NB4 (cell line): ENCODE measurements at regions not wholly inside any gene's neighbourhood (a gene's known extent, or its start where the extent isn't known, plus 50 kb on each side); places are given as distances from the start of the nearest gene placed in this dataset.

Source experiments
- POLR2A ChIP-seq: IDR thresholded peaks from 2 replicates; pipeline ENCODE4 v1.6.1; 2011; ENCODE audit warnings: mild to moderate bottlenecking; ENCODE audit not compliant: insufficient read length; ENCODE audit errors: extremely low read depth
- TF ChIP-seq, protein P1 (sequence below): IDR thresholded peaks from one replicate; pipeline ENCODE4 v1.5.1; 2012; ENCODE audit warnings: low read depth, low read length

DNA sequence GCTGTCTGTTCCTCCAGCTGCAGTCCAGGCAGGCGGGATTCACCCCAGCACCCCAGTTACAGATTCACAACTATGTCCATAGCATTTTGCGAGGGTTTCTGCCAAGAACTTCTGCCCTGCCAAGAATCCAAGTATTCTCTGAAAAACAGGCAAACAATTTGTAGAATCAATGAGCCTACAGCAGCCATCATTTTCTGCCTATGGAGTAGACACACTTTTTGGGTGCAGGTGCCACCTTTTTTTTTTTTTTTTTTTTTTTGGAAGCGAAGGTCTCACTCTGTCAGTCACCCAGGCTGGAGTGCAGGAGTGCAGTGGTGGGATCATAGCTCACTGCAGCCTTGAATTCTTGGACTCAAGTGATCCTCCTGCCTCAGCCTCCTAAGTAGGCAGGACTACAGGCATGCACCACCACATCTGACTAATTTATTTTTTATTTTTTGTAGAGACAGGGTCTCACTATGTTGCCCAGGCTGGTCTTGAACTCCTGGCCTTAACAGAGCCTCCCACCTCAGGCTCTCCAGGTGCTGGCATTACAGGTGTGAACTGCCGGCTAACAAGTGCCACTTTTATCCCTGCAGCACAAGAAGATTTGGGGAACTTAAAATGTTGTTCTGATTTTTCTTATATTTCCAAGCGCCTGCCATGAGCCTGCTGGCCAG, 195.1 kb downstream of the SNX19 start:
- TF ChIP-seq, protein P1, sequence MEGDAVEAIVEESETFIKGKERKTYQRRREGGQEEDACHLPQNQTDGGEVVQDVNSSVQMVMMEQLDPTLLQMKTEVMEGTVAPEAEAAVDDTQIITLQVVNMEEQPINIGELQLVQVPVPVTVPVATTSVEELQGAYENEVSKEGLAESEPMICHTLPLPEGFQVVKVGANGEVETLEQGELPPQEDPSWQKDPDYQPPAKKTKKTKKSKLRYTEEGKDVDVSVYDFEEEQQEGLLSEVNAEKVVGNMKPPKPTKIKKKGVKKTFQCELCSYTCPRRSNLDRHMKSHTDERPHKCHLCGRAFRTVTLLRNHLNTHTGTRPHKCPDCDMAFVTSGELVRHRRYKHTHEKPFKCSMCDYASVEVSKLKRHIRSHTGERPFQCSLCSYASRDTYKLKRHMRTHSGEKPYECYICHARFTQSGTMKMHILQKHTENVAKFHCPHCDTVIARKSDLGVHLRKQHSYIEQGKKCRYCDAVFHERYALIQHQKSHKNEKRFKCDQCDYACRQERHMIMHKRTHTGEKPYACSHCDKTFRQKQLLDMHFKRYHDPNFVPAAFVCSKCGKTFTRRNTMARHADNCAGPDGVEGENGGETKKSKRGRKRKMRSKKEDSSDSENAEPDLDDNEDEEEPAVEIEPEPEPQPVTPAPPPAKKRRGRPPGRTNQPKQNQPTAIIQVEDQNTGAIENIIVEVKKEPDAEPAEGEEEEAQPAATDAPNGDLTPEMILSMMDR = no peak
- TF ChIP-seq POLR2A = no peak
